Muscle of back (tissue), 3 donors: ENCODE measurements at regions not wholly inside any gene's neighbourhood (a gene's known extent, or its start where the extent isn't known, plus 50 kb on each side); places are given as distances from the start of the nearest gene placed in this dataset.

Source experiments
- DNase-seq, 3 donors: peaks; one replicate each; pipeline versions ENCODE4 v3.0.0 to v3.0.0-alpha.2; 2013

DNA sequence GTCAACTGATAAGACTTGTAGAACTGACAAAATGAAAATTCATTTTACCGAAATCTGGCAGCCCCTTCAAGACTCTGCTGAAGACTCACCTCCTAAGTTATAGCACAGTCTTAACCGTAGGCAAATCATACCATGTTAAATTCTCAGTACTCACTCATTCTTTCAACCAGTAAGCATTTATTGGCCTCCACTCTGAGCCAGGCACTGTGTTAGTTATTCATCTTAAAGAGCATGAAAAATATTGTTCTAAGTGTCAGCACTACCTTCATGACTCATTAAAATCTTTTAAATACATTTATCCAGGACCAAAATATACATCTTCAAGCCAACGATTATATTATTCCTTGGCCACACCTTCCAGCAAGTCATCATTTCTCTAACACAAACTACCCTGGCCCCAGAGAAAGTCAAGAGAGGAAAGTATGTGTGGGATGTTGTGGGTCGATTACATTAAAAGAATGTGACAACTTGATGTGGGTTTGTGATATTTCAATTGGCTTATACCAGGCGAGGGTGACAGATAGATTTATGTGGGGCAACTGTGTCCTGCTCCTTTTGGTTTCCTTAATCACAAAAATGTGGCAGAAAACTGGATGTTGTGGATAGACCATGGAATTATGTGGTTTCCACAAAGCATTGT lies 55.0 kb downstream of the TMEM30B start:
- DNase-seq: peak in 1 of 3 donors; percentile 55

DNA sequence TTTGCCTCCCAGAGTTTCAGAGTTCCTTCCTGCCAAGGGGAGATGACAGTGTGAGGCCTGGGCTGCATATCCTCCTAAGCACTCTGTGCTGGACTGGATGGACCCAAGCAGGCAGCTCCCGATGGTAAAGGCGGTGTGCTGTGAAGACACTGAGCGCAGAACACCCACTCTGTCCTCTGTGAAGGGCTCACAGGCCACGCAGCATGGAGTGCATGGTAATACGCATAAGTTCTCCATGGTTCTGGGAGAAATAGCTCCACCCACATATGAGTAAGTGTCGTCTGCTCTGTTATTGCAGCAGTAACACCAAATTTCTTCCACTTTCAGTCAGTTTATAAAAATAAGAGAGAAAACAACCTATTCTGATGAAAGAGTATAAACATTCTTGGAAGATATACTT lies 55.8 kb downstream of the TMEM30B start:
- DNase-seq: no peak

DNA sequence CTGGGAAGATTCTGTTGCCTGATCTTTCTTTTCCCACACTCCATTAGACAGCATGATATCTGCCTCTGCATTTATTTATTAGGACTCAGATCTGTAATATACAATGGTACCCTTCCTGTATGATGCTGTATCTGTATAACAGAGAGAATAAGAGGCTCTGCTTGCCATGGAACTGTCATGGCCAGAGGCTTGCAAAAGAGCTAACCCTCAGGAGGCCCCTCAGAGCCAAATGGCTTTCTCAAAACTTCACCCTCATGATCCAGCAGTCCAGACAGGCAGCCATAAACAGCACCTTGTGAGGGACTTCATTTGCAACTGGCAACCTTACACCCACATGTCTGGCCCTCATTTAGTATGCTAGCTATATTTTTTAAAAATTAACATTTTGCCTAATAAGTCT lies 57.6 kb downstream of the TMEM30B start:
- DNase-seq: peak in 1 of 3 donors; percentile 43

DNA sequence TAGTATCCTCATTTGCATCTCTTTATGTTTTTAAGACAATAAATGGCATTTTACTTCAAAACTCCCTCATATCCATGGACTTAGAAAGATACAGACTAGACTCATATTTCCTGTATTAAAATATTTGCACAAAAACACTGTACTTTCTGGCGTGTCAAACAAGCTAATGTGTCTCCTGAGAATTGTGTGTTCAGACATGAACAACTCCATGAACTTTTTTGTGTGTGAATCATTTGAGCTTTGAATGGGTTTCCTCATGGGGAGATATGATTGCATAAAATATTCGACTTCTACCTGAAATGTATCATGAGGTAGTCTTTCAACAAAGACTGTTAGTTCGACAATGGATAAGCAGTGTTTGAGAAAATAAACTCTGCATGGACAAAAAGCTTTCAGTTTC lies 58.8 kb downstream of the TMEM30B start:
- peak in 1 of 3 donors; percentile 56 for DNase-seq

DNA sequence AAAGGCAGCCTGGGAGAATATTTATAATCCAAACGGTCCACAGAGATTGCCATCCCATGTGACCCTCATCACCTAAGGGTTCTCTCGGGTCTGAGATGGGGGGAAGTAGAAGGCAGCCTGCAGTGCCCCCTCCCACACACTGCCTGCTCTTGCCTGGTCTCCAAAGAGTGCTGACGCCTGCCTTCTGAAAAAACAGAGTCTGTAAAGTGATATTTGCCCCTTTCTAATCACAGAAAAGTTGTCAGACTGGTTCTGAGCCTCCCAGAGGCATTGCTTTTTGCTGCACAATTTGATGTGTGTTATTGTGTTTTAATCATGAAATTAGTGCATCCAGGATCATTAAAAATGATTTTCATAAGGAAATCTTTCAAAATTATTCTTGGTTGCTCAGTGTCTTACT lies 59.2 kb downstream of the TMEM30B start:
- no peak for DNase-seq

DNA sequence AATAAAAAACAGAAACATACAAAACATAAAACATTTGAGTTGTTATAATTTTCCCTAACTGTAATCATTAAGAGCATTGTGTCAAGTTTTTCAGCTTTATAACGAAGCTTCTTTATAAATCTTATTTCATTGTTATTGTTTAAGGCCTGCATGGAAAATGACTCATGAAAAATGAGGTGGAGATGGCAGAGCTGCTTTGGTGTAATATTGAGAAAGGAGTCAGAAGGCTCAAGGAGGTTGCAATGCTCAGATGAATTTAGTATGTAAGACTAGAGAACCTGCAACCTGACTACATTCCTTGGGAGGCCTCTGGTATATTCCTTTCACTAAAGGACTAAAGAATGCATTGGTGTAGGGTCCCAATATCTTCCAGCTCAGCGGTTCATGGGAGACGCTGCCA lies 61.5 kb downstream of the TMEM30B start:
- DNase-seq: no peak

DNA sequence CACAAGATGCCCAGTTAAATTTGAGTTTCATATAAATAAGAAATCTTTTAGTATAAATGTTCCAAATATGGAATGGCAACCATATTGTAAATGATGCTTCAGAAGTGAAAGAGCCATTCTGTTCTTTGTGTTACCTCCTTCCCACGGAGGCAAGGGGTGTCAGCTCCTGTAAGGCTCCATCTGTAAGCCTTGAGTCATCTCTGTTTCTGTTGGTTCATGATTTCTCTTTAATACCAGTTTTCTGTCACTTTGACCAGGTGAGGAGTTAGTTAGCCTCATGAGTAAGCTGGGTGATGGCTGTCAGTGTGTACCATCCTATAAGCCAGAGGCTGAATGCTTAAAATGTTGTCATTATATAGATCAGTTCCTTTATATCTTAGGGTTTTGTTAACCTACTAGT lies 61.9 kb downstream of the TMEM30B start:
- DNase-seq: no peak

DNA sequence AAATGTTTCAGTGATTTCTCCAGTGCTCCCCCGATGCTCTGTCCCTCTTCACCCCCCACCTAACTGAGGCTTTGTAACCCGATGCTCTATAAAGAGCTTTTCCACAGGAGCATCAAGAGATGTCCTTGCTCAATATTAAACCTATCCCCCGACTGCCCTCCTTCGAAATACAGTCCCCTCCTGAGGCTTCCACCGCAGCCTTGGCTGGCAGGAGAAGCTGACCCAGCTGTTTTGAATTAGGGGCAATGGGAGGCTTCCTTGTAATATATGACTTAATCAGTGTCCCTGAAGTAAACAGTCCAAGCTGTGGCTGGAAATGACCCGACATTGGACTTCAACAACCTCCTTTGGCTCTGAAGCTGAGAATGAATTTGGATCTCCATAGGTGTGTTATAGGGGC lies 62.4 kb downstream of the TMEM30B start:
- peak in 1 of 3 donors; percentile 62 for DNase-seq

DNA sequence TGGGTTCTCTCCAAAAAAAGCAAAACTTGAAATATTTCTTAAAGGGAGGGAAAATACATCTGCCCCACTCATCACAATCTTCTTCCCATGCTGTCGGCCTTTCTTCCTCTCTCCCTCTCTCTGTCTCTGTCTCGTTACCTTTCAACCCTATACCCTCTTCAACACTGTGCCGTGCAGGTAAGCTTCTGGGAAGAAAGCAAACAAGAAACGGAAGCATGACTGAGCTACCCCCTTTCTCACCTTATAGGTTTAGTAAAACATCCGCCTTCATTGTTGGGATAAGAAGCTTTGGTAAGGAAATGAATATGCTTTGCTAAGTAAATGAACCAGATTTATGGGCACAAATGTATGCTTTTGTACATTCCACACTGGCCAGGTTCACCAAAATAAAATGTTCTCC lies 63.0 kb downstream of the TMEM30B start:
- peak in 1 of 3 donors; percentile 45 for DNase-seq

DNA sequence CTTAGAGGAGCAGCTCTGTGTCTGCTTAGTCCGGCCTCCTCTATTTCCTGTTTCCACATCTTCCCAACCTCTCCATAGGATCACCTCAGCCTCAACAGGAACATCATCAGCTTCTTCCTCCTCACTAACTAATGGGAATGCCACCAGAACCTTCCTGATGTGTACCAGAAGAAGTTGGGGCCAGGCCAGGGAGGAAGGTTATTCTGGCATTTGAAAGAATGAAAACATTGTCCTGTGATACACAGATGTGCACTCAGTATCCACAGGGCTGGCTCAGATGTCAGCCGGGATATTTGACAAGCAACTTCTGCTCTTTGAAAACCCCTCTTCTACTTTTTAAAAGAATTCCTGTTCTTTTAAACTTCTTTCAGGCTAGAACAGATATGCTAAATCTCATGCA lies 63.6 kb downstream of the TMEM30B start:
- DNase-seq: peak in 1 of 3 donors; percentile 40

DNA sequence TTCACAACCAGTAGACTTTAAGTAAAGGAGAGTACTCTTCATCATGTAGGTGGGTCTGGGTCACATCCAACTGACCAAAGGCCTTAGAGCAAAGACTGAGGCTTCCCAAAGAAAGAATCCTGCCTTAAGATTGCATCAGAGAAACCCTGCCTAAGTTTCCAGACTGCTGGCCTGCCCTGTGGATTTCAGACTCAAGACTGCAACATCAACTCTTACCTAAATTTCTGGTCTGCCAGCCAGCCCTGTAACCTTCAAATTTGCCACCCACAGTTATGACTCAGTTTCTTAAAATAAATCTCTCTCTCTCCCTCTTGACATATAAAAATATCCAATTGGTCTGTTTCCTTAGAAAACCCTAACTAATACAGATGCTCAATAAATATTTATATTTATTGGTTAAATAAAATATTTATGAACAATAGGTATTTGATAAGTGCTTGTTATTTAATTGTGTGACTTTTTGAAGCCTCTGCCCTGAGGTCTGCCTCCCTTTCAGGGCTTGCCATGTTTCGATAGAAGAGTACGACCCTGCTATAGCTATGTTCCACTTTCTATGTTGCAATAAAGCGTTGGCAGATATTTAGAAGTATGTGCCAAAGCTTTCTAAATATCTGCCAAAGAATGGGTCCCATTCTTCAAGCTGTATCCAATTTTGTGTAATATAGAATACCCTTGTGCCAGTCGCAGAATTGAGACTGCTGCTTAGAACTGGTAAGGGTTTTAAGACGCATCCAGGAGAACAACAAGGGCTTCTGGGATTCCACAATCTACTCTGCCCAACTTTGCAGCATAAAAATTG lies 65.7 kb downstream of the TMEM30B start:
- DNase-seq: no peak

DNA sequence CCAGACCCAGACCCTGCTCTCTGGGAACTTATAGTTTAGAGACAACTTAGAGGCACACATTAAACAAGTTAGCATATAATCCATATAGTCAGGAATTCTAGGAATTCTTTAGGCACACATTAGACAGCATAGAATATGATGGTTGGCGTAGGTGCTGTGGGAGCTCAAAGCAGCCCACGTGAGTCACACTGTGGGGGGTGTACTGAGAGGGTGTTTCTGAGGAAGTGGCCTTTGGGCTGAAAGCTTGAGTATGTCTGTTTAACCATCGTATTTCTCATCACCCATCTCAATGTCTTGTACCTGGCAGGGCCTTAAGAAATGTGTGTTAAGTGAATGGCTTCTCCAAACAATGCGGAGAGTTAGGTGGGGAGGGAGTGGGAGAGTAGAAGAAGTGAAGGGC lies 67.2 kb downstream of the TMEM30B start:
- DNase-seq: no peak

DNA sequence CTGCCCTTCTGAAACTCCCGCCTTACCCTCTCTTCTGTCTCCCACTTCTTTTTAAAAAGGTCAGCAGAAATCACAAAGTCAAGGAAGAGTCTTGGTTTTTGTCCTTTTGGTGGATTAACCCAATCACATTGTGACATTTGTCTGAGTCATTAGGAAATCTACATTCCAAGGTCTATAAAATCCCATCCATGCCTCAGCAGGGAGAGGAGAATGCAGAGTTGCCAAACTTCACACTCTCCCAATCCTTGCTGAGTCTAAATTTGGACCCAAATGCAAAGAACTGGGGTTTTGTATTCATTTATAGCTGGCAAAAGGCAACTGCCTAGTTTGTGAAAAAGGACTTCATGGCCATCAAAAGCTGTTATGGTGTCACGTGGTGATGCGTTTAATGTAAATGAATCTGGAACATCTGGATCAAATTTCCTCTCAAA lies 67.9 kb downstream of the TMEM30B start:
- DNase-seq: peak in 2 of 3 donors; percentile 43 to 71

DNA sequence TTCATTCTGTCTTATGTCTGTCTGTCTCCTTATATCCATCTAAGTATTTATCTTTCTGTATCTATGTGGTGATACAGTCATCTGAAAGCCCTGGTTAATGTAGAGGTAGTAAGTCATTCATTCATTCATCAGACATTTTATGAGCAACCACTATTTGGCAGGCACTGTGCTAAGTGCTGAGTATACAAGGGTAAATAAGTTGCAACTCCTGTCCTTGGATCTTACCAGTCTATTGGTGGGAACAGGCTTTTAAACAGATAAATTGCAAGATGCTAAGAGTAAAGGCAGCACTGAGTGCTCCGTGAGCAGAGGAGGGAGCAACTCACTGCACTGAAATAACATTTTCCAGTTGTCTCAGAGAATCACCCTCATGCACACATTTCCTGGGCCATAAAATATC lies 68.6 kb downstream of the TMEM30B start:
- DNase-seq: no peak

DNA sequence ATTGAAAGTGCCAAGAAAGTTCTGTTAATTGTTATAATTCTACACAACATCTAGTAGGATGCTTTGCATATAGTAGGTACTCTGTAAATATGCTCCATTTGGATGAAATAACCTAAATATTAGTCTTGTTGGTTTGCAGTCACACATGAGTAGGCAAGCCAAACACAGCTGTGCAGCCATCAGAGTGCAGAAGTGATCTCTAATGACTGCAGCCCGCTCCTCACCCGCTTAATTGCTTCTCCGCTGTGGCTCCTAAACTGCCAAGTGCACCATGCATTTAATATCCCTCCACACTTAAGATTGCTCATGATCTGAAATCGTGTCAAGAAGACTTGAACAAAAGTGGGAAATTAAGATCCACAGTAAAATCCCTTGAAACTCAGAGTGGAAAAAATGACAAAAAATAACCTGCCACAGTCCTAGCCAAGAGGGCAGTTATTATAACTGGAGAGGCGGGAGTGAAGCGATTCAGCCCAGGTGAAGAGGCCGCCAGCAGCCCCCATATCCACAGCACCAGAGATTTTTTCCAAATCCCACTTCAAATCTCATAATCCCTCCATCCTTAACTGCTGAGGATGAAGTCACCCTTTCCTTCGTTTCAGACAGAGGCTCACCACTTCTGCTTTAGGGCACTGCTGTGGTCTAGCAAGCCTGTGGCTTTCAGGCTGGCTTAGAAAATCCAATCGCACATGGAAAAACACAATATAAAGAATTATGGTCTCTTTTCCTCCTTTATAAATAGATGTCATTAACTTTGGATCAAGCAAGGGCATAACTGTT lies 69.5 kb downstream of the TMEM30B start:
- peak in 1 of 3 donors; percentile 41 for DNase-seq

DNA sequence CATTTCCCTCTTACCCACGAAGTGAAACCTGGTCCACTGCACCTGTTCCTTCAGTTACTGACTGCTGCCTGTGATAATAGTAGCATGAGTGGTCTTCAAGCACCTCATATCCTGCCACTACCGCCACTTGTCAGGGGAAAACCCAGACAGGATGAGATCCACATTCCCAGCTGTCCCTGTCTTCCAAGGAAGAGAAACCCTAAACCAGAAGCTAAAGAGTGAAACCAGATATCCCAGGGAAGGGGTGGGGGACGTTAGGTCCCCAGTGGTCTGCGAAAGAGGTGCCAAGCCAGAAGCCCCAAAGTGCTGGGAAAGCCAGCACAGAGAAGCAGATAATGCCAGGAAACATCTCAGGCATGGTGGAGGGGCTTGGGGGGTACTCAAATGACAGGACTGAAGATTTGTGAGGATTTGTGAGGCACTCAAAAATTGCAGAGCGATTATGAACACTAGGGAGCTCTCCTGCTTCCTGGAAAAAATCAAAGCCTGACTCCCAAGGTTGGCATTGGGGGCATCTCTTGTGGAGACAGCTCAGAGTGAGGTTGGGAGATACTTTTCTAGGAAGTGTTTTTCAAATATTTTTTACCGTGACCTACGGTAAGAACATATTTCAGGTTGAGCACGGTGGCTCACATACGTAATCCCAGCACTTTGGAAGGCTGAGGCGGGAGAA lies 77.9 kb downstream of the TMEM30B start:
- DNase-seq: peak; percentile 68 to 78 (median 69)

DNA sequence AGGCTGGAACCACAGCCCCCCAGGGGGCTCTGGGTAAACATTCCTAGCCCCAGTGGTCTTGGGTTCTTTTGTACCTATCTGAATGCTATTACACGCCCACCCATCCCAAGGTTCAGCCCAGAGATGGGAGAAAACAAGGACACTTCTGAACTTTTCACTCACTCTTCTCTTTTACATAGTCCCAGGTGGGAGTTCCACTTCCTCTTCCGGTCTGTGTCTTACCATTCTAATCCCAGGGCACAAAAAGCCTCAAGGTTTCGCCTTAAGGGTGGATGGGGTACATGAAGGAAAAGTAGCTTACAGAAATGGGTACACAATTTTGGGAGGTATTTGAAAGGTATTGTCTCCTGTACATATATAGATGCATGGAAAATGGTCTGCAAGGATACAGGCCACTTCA lies 79.0 kb downstream of the TMEM30B start:
- no peak for DNase-seq

DNA sequence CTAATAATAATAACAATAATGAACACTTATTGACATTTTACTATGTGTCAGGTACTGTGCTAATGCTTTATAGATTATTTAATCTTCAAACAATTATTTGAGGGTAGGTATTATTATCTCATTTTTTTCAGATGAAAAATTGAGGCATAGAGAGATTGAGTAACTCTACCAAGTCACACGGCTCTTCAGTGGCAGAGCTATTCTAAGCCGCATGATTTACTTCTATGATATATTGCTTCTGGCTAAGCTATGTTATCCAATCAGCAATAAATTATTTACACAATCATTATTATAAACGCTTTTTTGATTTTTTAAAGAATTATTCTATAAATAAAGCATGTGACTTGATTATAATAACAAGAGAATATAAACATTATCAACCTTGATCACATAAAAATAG lies 80.0 kb downstream of the TMEM30B start:
- no peak for DNase-seq

DNA sequence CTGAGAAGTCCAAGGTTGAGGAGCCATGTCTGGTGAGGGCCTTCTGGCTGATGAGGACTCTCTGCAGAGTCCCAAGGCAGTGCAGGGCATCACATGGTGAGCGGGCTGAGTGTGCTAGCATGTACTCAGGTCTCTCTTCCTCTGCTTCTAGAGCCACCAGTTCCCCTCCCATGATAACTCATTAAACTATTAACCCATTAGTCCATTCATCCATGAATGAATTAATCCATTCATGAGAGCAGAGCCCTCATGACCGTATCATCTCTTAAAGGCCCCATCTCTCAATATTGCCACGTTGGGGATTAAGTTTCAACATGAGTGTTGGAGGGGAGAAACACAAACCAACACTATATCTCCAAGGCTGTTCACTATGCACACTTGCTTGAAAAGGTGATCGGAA lies 83.7 kb downstream of the TMEM30B start:
- no peak for DNase-seq

DNA sequence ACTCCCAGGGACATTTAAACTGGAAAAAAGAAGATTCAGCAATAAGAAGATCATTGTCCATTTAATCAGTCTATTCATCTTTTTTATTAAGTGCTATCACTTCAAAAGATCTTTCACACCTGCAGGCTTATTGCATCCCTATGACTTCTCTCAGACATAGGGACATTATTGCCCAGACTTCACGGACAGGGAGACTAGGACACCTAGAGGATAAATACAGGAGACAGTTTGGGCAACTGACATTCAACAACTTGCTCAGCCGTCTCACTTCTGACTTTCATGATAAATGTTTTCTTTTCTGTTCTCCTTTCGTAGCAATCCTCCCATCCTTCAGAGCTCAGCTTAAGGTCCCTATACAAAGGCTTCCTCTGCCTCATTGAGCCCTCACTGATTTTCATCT lies 84.3 kb downstream of the TMEM30B start:
- DNase-seq: no peak

DNA sequence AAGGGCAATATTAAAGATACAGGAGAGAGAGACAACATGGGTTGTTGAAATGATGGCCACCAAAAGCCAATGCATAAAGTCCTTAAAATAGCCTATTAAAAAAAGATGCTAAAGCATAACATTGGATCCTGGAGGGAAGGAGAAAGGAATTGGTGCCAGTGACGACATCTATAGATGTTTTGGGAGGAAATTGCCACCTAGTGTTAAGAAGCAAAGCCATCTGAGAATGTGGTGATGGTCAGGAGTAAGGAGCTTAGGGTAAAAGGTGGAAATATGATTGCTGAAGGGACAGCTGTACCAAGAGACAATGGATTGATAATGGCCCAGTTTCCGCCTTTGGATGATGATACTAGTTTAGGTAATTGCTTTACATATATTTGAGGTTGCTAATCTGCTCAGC lies 85.1 kb downstream of the TMEM30B start:
- DNase-seq: no peak

DNA sequence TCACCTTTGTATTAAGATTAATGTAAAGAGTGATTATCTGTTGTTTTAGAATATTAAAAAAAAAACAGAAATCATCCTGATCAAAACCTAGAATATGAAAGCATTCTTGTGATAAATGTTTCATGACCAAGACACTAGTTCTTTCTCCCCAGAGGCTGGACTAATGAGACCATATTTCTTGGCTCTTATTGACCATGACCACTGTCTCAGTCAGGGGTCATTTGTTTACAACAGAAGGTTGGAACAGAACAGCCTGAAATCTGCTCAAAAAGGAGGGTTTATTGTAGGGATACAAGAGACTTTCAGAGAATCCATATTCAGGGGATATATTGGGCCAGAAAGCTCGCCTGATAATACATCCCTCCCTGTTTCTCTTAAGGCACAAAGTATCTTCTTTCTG lies 87.7 kb downstream of the TMEM30B start:
- no peak for DNase-seq
